MCF 10A (cell line): ENCODE measurements at regions not wholly inside any gene's neighbourhood (a gene's known extent, or its start where the extent isn't known, plus 50 kb on each side); places are given as distances from the start of the nearest gene placed in this dataset.

Source experiments
- BruUV-seq: library from RNA; stranded (reverse); fragments of 400-500 nt; replicated peaks from 2 replicates; lab custom pipeline; 2021; lab: Mats Ljungman, UMichigan
- CTCF ChIA-PET: fragments of 300-600 bp; sonication (Branson Sonifier 250); formaldehyde crosslinking; extraction: SDS; loops from one replicate; lab custom pipeline; 2021; ENCODE audit warnings: antibody characterized with exemption, inconsistent platforms; lab: Yijun Ruan, JAX
- POLR2A ChIA-PET: fragments of 300-600, 350-650 bp; sonication (Branson Sonifier 250); formaldehyde crosslinking; extraction: SDS; loops from one replicate; lab custom pipeline; 2020; ENCODE audit warnings: antibody characterized with exemption, inconsistent platforms; lab: Yijun Ruan, JAX
- DNase-seq: peaks from one replicate; pipeline ENCODE4 v3.0.0-alpha.2; 2018; ENCODE audit not compliant: unreplicated experiment
- H3K27ac Mint-ChIP-seq: one replicate; pipeline ENCODE4 v1.8.0; 2022; ENCODE audit warnings: mild to moderate bottlenecking, low read depth, mixed read lengths; ENCODE audit not compliant: unreplicated experiment
- H3K27me3 Mint-ChIP-seq: one replicate; pipeline ENCODE4 v1.8.0; 2022; ENCODE audit warnings: mixed read lengths; ENCODE audit not compliant: insufficient read depth, unreplicated experiment
- H3K36me3 Mint-ChIP-seq: one replicate; pipeline ENCODE4 v1.8.0; 2022; ENCODE audit warnings: mild to moderate bottlenecking, moderate library complexity, mixed read lengths; ENCODE audit not compliant: insufficient read depth, unreplicated experiment
- H3K4me1 Mint-ChIP-seq: one replicate; pipeline ENCODE4 v1.8.0; 2022; ENCODE audit warnings: mixed read lengths; ENCODE audit not compliant: insufficient read depth, unreplicated experiment
- H3K4me3 Mint-ChIP-seq: one replicate; pipeline ENCODE4 v1.8.0; 2022; ENCODE audit warnings: mild to moderate bottlenecking, moderate library complexity, mixed read lengths; ENCODE audit not compliant: unreplicated experiment
- H3K9me3 Mint-ChIP-seq: one replicate; pipeline ENCODE4 v1.8.0; 2022; ENCODE audit warnings: mixed read lengths; ENCODE audit not compliant: unreplicated experiment
- CTCF ChIP-seq: fragments of 200-600 bp; IDR thresholded peaks from one replicate; pipeline ENCODE4 v1.8.0; 2022; ENCODE audit warnings: antibody characterized with exemption, mild to moderate bottlenecking; ENCODE audit not compliant: unreplicated experiment
- intact Hi-C: fragments of 100-400 bp; cut with micrococcal nuclease; formaldehyde crosslinking; loops from 2 replicates; pipeline ENCODE4 v1.14.1; 2022

GRCh38 chr20:51335329-51335841, 207.1 kb downstream of the NFATC2 start:
- no peak for TF ChIP-seq CTCF
- H3K4me1 Mint-ChIP-seq, result peaks cover 6% of the 10 kb centered on the region
- H3K4me3 Mint-ChIP-seq, result no peak overlapping the region
- H3K9me3 Mint-ChIP-seq, result peaks cover under 1% of the 10 kb centered on the region
- ChIA-PET POLR2A (interaction anchor here (0.5 to 1.1 kb wide), 2 partner anchors 9 to 323 kb away, joined by 3 read pairs; no protein-coding TSS in a partner anchor), CTCF (interaction anchor here (0.5 to 1.3 kb wide), 3 partner anchors 28 to 354 kb away, joined by 3 to 4 read pairs (median 4); no protein-coding TSS in a partner anchor)
- no peaks in the 10 kb centered on the region for H3K27me3 Mint-ChIP-seq
- DNase-seq, result peak; percentile 92
- H3K36me3 Mint-ChIP-seq, result no peaks in the 10 kb centered on the region
- intact Hi-C loops, result no loop called here
- H3K27ac Mint-ChIP-seq, result peak overlapping the region; percentile 40
- no TSS peak for BruUV-seq

GRCh38 chr20:51334609-51335008, 207.9 kb downstream of the NFATC2 start:
- DNase-seq, result no peak
- peaks cover 9% of the 10 kb centered on the region for H3K9me3 Mint-ChIP-seq
- POLR2A ChIA-PET, result interaction anchor here (0.9 kb wide), 1 partner anchor 346 kb away, joined by 3 read pairs; no protein-coding TSS in a partner anchor
- H3K4me3 Mint-ChIP-seq, result no peak overlapping the region
- H3K36me3 Mint-ChIP-seq, result no peaks in the 10 kb centered on the region
- peak overlapping the region; percentile 40 for H3K27ac Mint-ChIP-seq
- H3K27me3 Mint-ChIP-seq, result no peaks in the 10 kb centered on the region
- CTCF ChIA-PET, result interaction anchor here (0.6 to 14.9 kb wide), 5 partner anchors 11 to 362 kb away, joined by 3 to 362 read pairs (median 4); no protein-coding TSS in a partner anchor
- BruUV-seq, result no TSS peak
- TF ChIP-seq CTCF, result no peak
- intact Hi-C loops, result no loop called here
- peaks cover 6% of the 10 kb centered on the region for H3K4me1 Mint-ChIP-seq

- ChIA-PET POLR2A (interaction anchor here (0.9 kb wide), 1 partner anchor 345 kb away, joined by 3 read pairs; no protein-coding TSS in a partner anchor), CTCF (interaction anchor here (0.6 to 14.9 kb wide), 8 partner anchors 10 to 652 kb away, joined by 3 to 362 read pairs (median 6); no protein-coding TSS in a partner anchor)
- Mint-ChIP-seq H3K27me3 (no peaks in the 10 kb centered on the region), H3K36me3 (no peaks in the 10 kb centered on the region), H3K9me3 (peaks cover 15% of the 10 kb centered on the region), H3K27ac (peak overlapping the region; percentile 40), H3K4me1 (peaks cover 6% of the 10 kb centered on the region), H3K4me3 (no peak overlapping the region)
- BruUV-seq, result no TSS peak
- DNase-seq, result no peak
- no peak for TF ChIP-seq CTCF
- intact Hi-C loops, result no loop called here
Observed at GRCh38 chr20:51333971-51334370, 208.5 kb downstream of the NFATC2 start.

GRCh38 chr20:51333446-51333845, 209.1 kb downstream of the NFATC2 start:
- no peak overlapping the region for H3K4me3 Mint-ChIP-seq
- no peaks in the 10 kb centered on the region for H3K27me3 Mint-ChIP-seq
- H3K4me1 Mint-ChIP-seq, result peaks cover 6% of the 10 kb centered on the region
- no TSS peak for BruUV-seq
- peaks cover 15% of the 10 kb centered on the region for H3K9me3 Mint-ChIP-seq
- no peak for DNase-seq
- ChIA-PET POLR2A (interaction anchor here (0.8 kb wide), 1 partner anchor 341 kb away, joined by 3 read pairs; no protein-coding TSS in a partner anchor), CTCF (interaction anchor here (0.6 to 14.9 kb wide), 8 partner anchors 10 to 652 kb away, joined by 3 to 362 read pairs (median 6); no protein-coding TSS in a partner anchor)
- intact Hi-C loops, result no loop called here
- H3K27ac Mint-ChIP-seq, result no peak overlapping the region
- no peak for TF ChIP-seq CTCF
- H3K36me3 Mint-ChIP-seq, result no peaks in the 10 kb centered on the region
